B cell (primary cell): ENCODE measurements at regions not wholly inside any gene's neighbourhood (a gene's known extent, or its start where the extent isn't known, plus 50 kb on each side); places are given as distances from the start of the nearest gene placed in this dataset.
"Not testable (repeated sequence)": the region's sequence is repeated elsewhere in the genome, so short reads cannot be mapped to it uniquely, and the experiment has no call there.

Source experiments
- ATAC-seq: fragments of 200-7000 bp; cut with Tn5 transposase; one replicate; pipeline ENCODE4 v1.10.0; 2021; ENCODE audit warnings: low read depth, mild to moderate bottlenecking, moderate number of reproducible peaks, moderate library complexity
- CTCF ChIA-PET: fragments of 350-600 bp; sonication (Branson Sonifier 250); formaldehyde crosslinking; loops from one replicate; lab custom pipeline; 2021; ENCODE audit warnings: antibody characterized with exemption, inconsistent platforms; lab: Charles Lee
- POLR2A ChIA-PET: fragments of 350-600 bp; sonication (Branson Sonifier 250); formaldehyde crosslinking; loops from one replicate; lab custom pipeline; 2021; ENCODE audit warnings: antibody characterized with exemption; lab: Charles Lee
- DNase-seq: peaks from one replicate; pipeline ENCODE4 v3.0.0; 2013
- H2AFZ ChIP-seq: 2 replicates; pipeline ENCODE4 v1.6.1; 2012; ENCODE audit warnings: mild to moderate bottlenecking, low read depth, low read length; ENCODE audit not compliant: insufficient read depth, poor library complexity, severe bottlenecking
- H3K27ac ChIP-seq, 2 donors: 1 replicate in 1 of 2; 2 replicates in 1 of 2; pipeline ENCODE4 v1.5.1; 2012 to 2013; ENCODE audit warnings: low read length in 2 of 2, mild to moderate bottlenecking in 2 of 2, moderate library complexity in 1 of 2
- H3K27me3 ChIP-seq, 4 experiments: fragments of 200-600 bp in 1 of 4; sonication (generic) in 1 of 4; replicated peaks in 1 of 4; 1 replicate in 2 of 4; 2 replicates in 2 of 4; pipeline versions ENCODE4 v1.6.1 to v1.7.0; 2013 to 2016; ENCODE audit warnings: low read length in 3 of 4, mild to moderate bottlenecking in 2 of 4, mixed read lengths in 1 of 4, moderate library complexity in 1 of 4; ENCODE audit not compliant: insufficient read depth in 4 of 4, control insufficient read depth in 3 of 4; ENCODE audit errors: control extremely low read depth in 1 of 4
- H3K36me3 ChIP-seq, 2 experiments: replicated peaks in 1 of 2; 1 replicate in 1 of 2; 2 replicates in 1 of 2; pipeline versions ENCODE4 v1.6.1 to v1.7.1; 2013; ENCODE audit warnings: low read length in 1 of 2; ENCODE audit not compliant: insufficient read depth in 2 of 2, control insufficient read depth in 1 of 2; ENCODE audit errors: control extremely low read depth in 1 of 2, extremely low read depth in 1 of 2
- H3K4me1 ChIP-seq, 2 donors: fragments of 200-600 bp in 1 of 2; sonication (generic) in 1 of 2; 1 replicate in 1 of 2; 2 replicates in 1 of 2; pipeline versions ENCODE4 v1.5.1 to v1.6.1; 2013 to 2017; ENCODE audit warnings: low read length in 2 of 2; ENCODE audit not compliant: control insufficient read depth in 2 of 2, insufficient read depth in 2 of 2
- H3K4me2 ChIP-seq: replicated peaks from 2 replicates; pipeline ENCODE3; 2012; ENCODE audit warnings: mild to moderate bottlenecking, low read depth, low read length; ENCODE audit not compliant: poor library complexity, severe bottlenecking
- H3K4me3 ChIP-seq, 5 experiments: fragments of 200-600 bp in 1 of 5; sonication (generic) in 1 of 5; 1 replicate in 3 of 5; 2 replicates in 2 of 5; pipeline versions ENCODE4 v1.5.1 to v1.7.0; 2011 to 2016; ENCODE audit warnings: low read length in 4 of 5, mild to moderate bottlenecking in 4 of 5, low read depth in 2 of 5, control low read depth in 1 of 5, moderate library complexity in 1 of 5; ENCODE audit not compliant: insufficient read depth in 1 of 5; ENCODE audit errors: control extremely low read depth in 1 of 5, extremely low read depth in 1 of 5
- H3K79me2 ChIP-seq: fragments of 200-600 bp; sonication (generic); one replicate; pipeline ENCODE4 v1.6.0; 2016; ENCODE audit warnings: low read length; ENCODE audit not compliant: control insufficient read depth, insufficient read depth
- H3K9ac ChIP-seq: fragments of 200-600 bp; sonication (generic); 2 replicates; pipeline ENCODE4 v1.6.1; 2017; ENCODE audit warnings: mild to moderate bottlenecking, low read length, moderate library complexity
- H3K9me3 ChIP-seq, 3 donors: one replicate each; pipeline versions ENCODE4 v1.6.1 to v1.7.1; 2013; ENCODE audit warnings: low read length in 2 of 3; ENCODE audit not compliant: control insufficient read depth in 2 of 3, insufficient read depth in 1 of 3; ENCODE audit errors: control extremely low read depth in 1 of 3
- H4K20me1 ChIP-seq: 2 replicates; pipeline ENCODE4 v1.6.0; 2012; ENCODE audit warnings: mild to moderate bottlenecking, low read length; ENCODE audit not compliant: insufficient read depth, control insufficient read depth, poor library complexity, severe bottlenecking
- H3K27ac Mint-ChIP-seq: one replicate; pipeline ENCODE4 v1.8.0; 2021; ENCODE audit warnings: mixed read lengths
- H3K27me3 Mint-ChIP-seq: one replicate; pipeline ENCODE4 v1.8.0; 2021; ENCODE audit warnings: mixed read lengths
- H3K4me1 Mint-ChIP-seq: one replicate; pipeline ENCODE4 v1.8.0; 2021; ENCODE audit warnings: mixed read lengths
- H3K4me3 Mint-ChIP-seq: one replicate; pipeline ENCODE4 v1.8.0; 2021; ENCODE audit warnings: mixed read lengths
- H3K9me3 Mint-ChIP-seq: one replicate; pipeline ENCODE4 v1.8.0; 2022; ENCODE audit warnings: mixed read lengths; ENCODE audit not compliant: insufficient read depth
- EZH2 ChIP-seq: IDR thresholded peaks from 2 replicates; pipeline ENCODE4 v1.6.1; 2012; ENCODE audit warnings: borderline replicate concordance, low read depth, mild to moderate bottlenecking, moderate library complexity, low read length; ENCODE audit not compliant: insufficient read depth, poor library complexity, severe bottlenecking
- WGBS: methylation state at CpG from one replicate; pipeline ENCODE4 v1.1.5; 2013; ENCODE audit warnings: missing lambda C conversion rate; ENCODE audit not compliant: insufficient coverage; 5-methylcytosine and 5-hydroxymethylcytosine counted together
- intact Hi-C: fragments of 100-400 bp; cut with micrococcal nuclease; formaldehyde crosslinking; loops from one replicate; pipeline ENCODE4 v1.10.0; 2022
- TF ChIP-seq, protein P1 (sequence below): fragments of 200-600 bp; IDR thresholded peaks from one replicate; pipeline ENCODE4 v1.8.0; 2022; ENCODE audit warnings: antibody characterized with exemption, mild to moderate bottlenecking

DNA sequence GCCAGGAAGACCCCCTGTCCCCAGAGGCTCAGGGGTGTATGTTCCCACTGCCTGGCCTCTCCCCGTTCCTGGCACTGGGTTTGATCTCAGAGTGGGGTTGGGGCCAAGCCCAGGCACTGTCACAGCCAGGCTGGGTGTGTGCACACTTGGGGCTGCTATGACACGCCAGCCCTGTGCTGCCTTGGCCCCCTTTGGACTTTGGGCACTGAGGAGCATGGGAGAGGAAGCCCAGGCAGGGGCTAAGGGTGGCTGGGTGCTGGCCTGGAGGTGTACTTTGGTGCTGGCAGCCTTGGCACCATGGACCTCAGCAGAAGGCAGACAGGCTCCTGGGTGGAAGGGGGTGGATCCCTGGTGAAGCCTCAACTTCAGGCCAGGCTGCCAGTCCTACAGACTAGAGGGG lies 223.6 kb upstream of the ISL1 start:
- POLR2A ChIA-PET = no interaction called here
- no peaks in the 10 kb centered on the region for H3K27me3 Mint-ChIP-seq

DNA sequence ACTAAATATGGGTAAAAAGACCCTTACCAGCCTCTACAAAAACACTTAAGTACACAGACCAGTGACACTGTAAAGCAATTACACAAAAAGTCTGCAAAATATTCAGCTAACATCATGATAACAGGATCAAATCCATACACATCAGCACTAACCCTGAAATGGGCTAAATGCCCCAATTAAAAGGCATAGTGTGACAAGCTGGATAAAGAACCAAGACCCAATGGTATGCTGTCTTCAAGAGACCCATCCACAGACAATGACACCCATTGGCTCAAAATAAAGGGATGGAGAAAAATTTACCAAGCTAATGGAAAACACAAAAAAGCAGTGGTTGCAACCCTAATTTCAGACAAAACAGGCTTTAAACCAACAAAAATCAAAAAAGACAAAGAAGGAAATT lies 221.0 kb upstream of the ISL1 start:
- intact Hi-C loops = no loop called here
- ChIA-PET POLR2A (no interaction called here), CTCF (no interaction called here)
- TF ChIP-seq, protein P1, sequence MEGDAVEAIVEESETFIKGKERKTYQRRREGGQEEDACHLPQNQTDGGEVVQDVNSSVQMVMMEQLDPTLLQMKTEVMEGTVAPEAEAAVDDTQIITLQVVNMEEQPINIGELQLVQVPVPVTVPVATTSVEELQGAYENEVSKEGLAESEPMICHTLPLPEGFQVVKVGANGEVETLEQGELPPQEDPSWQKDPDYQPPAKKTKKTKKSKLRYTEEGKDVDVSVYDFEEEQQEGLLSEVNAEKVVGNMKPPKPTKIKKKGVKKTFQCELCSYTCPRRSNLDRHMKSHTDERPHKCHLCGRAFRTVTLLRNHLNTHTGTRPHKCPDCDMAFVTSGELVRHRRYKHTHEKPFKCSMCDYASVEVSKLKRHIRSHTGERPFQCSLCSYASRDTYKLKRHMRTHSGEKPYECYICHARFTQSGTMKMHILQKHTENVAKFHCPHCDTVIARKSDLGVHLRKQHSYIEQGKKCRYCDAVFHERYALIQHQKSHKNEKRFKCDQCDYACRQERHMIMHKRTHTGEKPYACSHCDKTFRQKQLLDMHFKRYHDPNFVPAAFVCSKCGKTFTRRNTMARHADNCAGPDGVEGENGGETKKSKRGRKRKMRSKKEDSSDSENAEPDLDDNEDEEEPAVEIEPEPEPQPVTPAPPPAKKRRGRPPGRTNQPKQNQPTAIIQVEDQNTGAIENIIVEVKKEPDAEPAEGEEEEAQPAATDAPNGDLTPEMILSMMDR = no peak
- no peak for TF ChIP-seq EZH2
- H3K4me3 Mint-ChIP-seq = no peak overlapping the region
- H4K20me1 ChIP-seq = no peaks in the 10 kb centered on the region
- H3K4me1 ChIP-seq = no peaks in the 10 kb centered on the region
- H3K4me1 Mint-ChIP-seq = no peaks in the 10 kb centered on the region
- no peak overlapping the region for H3K27ac Mint-ChIP-seq
- no peaks in the 10 kb centered on the region for H3K36me3 ChIP-seq
- H3K4me3 ChIP-seq = no peak overlapping the region
- no peak overlapping the region for H3K9ac ChIP-seq
- no peak for DNase-seq
- ATAC-seq = no peak
- H3K27me3 ChIP-seq = no peaks in the 10 kb centered on the region
- peaks cover 18% of the 10 kb centered on the region for H3K9me3 Mint-ChIP-seq
- no peaks in the 10 kb centered on the region for H3K79me2 ChIP-seq
- H3K4me2 ChIP-seq = no peak overlapping the region
- H2AFZ ChIP-seq = no peak overlapping the region
- no peak overlapping the region for H3K27ac ChIP-seq
- peaks cover 0 to 16% (median 13%) of the 10 kb centered on the region in 3 donors for H3K9me3 ChIP-seq
- H3K27me3 Mint-ChIP-seq = no peaks in the 10 kb centered on the region

More for the DNA sequence above, 223.6 kb upstream of the ISL1 start:
- Histone ChIP-seq H3K4me1 (no peaks in the 10 kb centered on the region), H3K27ac (no peak overlapping the region), H3K27me3 (no peaks in the 10 kb centered on the region), H3K4me3 (no peak overlapping the region), H3K9me3 (peaks cover 0 to 16% (median 13%) of the 10 kb centered on the region in 3 donors), H3K36me3 (no peaks in the 10 kb centered on the region), H2AFZ (no peak overlapping the region), H4K20me1 (no peaks in the 10 kb centered on the region), H3K4me2 (no peak overlapping the region), H3K79me2 (no peaks in the 10 kb centered on the region), H3K9ac (no peak overlapping the region)
- TF ChIP-seq EZH2 = no peak
- TF ChIP-seq, protein P1 = no peak
- WGBS = 63% methylated on average over 2 of the region's 2 CpGs
- intact Hi-C loops = no loop called here
- Mint-ChIP-seq H3K4me1 (no peaks in the 10 kb centered on the region), H3K9me3 (peaks cover 18% of the 10 kb centered on the region), H3K27ac (no peak overlapping the region), H3K4me3 (no peak overlapping the region)
- CTCF ChIA-PET = no interaction called here
- ATAC-seq = no peak
- no peak for DNase-seq

DNA sequence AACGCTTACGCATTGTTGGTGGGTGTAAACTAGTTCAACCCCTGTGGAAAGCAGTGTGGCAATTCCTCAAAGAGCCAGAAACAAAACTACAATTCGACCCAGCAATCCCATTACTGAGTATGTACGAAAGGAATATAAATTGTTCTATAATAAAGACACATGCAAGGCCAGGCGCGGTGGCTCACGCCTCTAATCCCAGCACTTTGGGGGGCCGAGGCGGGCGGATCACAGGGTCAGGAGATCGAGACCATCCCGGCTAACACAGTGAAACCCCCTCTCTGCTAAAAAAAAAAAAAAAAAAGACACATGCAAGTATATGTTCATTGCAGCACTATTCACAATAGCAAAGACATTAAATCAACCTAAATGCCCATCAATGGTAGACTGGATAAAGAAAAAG lies 217.6 kb upstream of the ISL1 start:
- H2AFZ ChIP-seq, DNase-seq, intact Hi-C loops, POLR2A ChIA-PET, H3K4me1 ChIP-seq, H4K20me1 ChIP-seq, H3K4me1 Mint-ChIP-seq, H3K4me2 ChIP-seq, H3K27ac Mint-ChIP-seq, H3K79me2 ChIP-seq, H3K27ac ChIP-seq, H3K4me3 Mint-ChIP-seq, H3K36me3 ChIP-seq, ATAC-seq, H3K27me3 ChIP-seq, H3K9ac ChIP-seq, CTCF ChIA-PET, H3K27me3 Mint-ChIP-seq, H3K4me3 ChIP-seq: not testable (repeated sequence)
- 93% methylated on average over 5 of the region's 12 CpGs for WGBS
- peaks cover 0 to 13% (median 4%) of the 10 kb centered on the region in 3 donors for H3K9me3 ChIP-seq
- H3K9me3 Mint-ChIP-seq = peaks cover 15% of the 10 kb centered on the region
